GM12872 (cell line): ENCODE measurements at regions not wholly inside any gene's neighbourhood (a gene's known extent, or its start where the extent isn't known, plus 50 kb on each side); places are given as distances from the start of the nearest gene placed in this dataset.

Experiments used
- CTCF ChIP-seq: IDR thresholded peaks from 3 replicates; pipeline ENCODE4 v1.5.1; 2011; ENCODE audit warnings: low read depth, mild to moderate bottlenecking, low read length, moderate library complexity; ENCODE audit not compliant: insufficient read depth

GRCh38 chr10:110420401-110421193, 77.1 kb upstream of the DUSP5 start:
- TF ChIP-seq CTCF: no peak

- no peak for TF ChIP-seq CTCF
These were observed 76.1 kb upstream of the DUSP5 start for GRCh38 chr10:110421512-110422138.

GRCh38 chr10:110422548-110422947, 75.2 kb upstream of the DUSP5 start:
- no peak for TF ChIP-seq CTCF

GRCh38 chr10:110423650-110424049, 74.1 kb upstream of the DUSP5 start:
- TF ChIP-seq CTCF: no peak

GRCh38 chr10:110425684-110426293, 71.9 kb upstream of the DUSP5 start:
- no peak for TF ChIP-seq CTCF

GRCh38 chr10:110426294-110427181, 71.2 kb upstream of the DUSP5 start:
- TF ChIP-seq CTCF: no peak

GRCh38 chr10:110429301-110429700, 68.4 kb upstream of the DUSP5 start:
- TF ChIP-seq CTCF: no peak
